Muscle of back (tissue), 3 donors: ENCODE measurements at regions not wholly inside any gene's neighbourhood (a gene's known extent, or its start where the extent isn't known, plus 50 kb on each side); places are given as distances from the start of the nearest gene placed in this dataset.

Experiments used
- DNase-seq, 3 donors: peaks; one replicate each; pipeline versions ENCODE4 v3.0.0 to v3.0.0-alpha.2; 2013

- peak; percentile 5 to 35 (median 17) for DNase-seq
Measured at GRCh38 chr5:64437496-64437895, 68.3 kb upstream of the RGS7BP start.

GRCh38 chr5:64451551-64451950 lies 54.3 kb upstream of the RGS7BP start:
- no peak for DNase-seq

- DNase-seq, result no peak
Measured at GRCh38 chr5:64453405-64453804, 52.4 kb upstream of the RGS7BP start.
